Neural crest cell (in vitro differentiated cells): ENCODE measurements at regions not wholly inside any gene's neighbourhood (a gene's known extent, or its start where the extent isn't known, plus 50 kb on each side); places are given as distances from the start of the nearest gene placed in this dataset.

Source experiments
- DNase-seq: peaks from one replicate; pipeline ENCODE4 v3.0.0; 2021; ENCODE audit warnings: low read depth, mixed read lengths, low spot score
- H3K27ac Mint-ChIP-seq: one replicate; pipeline ENCODE4 v1.8.0; 2021; ENCODE audit warnings: mild to moderate bottlenecking, mixed read lengths; ENCODE audit not compliant: unreplicated experiment
- H3K27me3 Mint-ChIP-seq: 2 replicates; pipeline ENCODE4 v1.8.0; 2021; ENCODE audit warnings: low read depth, mild to moderate bottlenecking, mixed read lengths
- H3K36me3 Mint-ChIP-seq: 2 replicates; pipeline ENCODE4 v1.8.0; 2021; ENCODE audit warnings: low read depth, mild to moderate bottlenecking, mixed read lengths
- H3K4me1 Mint-ChIP-seq: 2 replicates; pipeline ENCODE4 v1.8.0; 2021; ENCODE audit warnings: mixed read lengths
- H3K4me3 Mint-ChIP-seq: one replicate; pipeline ENCODE4 v1.8.0; 2021; ENCODE audit warnings: mild to moderate bottlenecking, mixed read lengths
- H3K9me3 Mint-ChIP-seq: 2 replicates; pipeline ENCODE4 v1.8.0; 2021; ENCODE audit warnings: mixed read lengths
- CTCF ChIP-seq: fragments of 200-600 bp; sonication (generic); conservative IDR thresholded peaks from 2 replicates; pipeline ENCODE4 v1.5.0; 2021; ENCODE audit warnings: antibody characterized with exemption, mild to moderate bottlenecking

GRCh38 chr5:159412284-159413046 lies 82.2 kb upstream of the IL12B start:
- Mint-ChIP-seq H3K9me3 (no peaks in the 10 kb centered on the region), H3K4me1 (no peaks in the 10 kb centered on the region), H3K4me3 (no peak overlapping the region), H3K27me3 (no peaks in the 10 kb centered on the region), H3K36me3 (no peaks in the 10 kb centered on the region), H3K27ac (no peak overlapping the region)
- no peak for TF ChIP-seq CTCF
- no peak for DNase-seq

DNA sequence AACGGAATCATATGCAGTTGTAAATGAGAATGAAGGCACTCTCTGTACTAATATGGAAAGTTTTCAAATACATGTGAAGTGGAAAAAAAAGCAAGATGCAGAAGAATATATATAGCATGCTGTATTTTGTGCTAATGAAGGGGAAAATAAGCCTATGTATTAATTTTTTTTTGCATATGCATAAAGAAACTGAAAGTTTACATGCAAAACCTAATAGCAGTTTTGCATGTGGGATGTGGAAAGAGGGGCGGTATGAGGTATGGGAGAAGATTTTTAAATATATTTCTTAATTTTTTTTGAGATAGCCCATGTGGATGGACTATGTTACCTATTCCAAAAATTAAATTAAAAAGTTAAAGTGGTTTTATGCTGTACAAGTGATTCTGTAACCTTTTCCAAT lies 83.7 kb upstream of the IL12B start:
- Mint-ChIP-seq H3K9me3 (no peaks in the 10 kb centered on the region), H3K27ac (no peak overlapping the region), H3K36me3 (no peaks in the 10 kb centered on the region), H3K4me3 (no peak overlapping the region), H3K27me3 (no peaks in the 10 kb centered on the region), H3K4me1 (no peaks in the 10 kb centered on the region)
- DNase-seq = no peak
- no peak for TF ChIP-seq CTCF

- Mint-ChIP-seq H3K4me3 (no peak overlapping the region), H3K36me3 (no peaks in the 10 kb centered on the region), H3K27ac (no peak overlapping the region), H3K9me3 (no peaks in the 10 kb centered on the region), H3K4me1 (no peaks in the 10 kb centered on the region), H3K27me3 (no peaks in the 10 kb centered on the region)
- DNase-seq = no peak
- TF ChIP-seq CTCF = no peak
These were observed 85.1 kb upstream of the IL12B start for GRCh38 chr5:159415301-159415937.

DNA sequence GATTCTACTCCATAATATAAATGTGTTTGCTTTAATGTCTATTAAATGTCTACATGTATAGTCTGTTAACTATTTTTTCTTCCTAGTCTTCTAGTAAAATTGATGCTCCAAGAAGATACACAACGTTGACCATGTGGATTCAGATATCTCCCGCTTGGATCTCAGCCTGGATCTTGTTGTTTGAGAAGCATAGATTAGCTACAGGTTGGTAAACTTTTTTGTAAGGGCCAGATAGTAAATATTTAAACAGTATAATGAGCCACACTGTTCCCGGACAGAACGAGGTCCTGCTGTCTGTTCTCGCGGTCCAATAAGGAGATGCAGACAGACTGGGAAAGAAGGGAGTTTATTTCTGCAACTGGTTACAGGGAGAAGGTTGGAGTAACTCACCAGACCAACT lies 86.2 kb upstream of the IL12B start:
- H3K27me3 Mint-ChIP-seq = no peaks in the 10 kb centered on the region

GRCh38 chr5:159417170-159417569 lies 86.9 kb upstream of the IL12B start:
- no peaks in the 10 kb centered on the region for H3K36me3 Mint-ChIP-seq
- no peaks in the 10 kb centered on the region for H3K9me3 Mint-ChIP-seq
- no peak overlapping the region for H3K27ac Mint-ChIP-seq
- H3K27me3 Mint-ChIP-seq = no peaks in the 10 kb centered on the region
- no peak overlapping the region for H3K4me3 Mint-ChIP-seq
- no peak for DNase-seq
- H3K4me1 Mint-ChIP-seq = no peaks in the 10 kb centered on the region
- TF ChIP-seq CTCF = no peak

More for the DNA sequence above, 86.2 kb upstream of the IL12B start:
- no peak for TF ChIP-seq CTCF
- DNase-seq = no peak
- Mint-ChIP-seq H3K27ac (no peak overlapping the region), H3K36me3 (no peaks in the 10 kb centered on the region), H3K4me3 (no peak overlapping the region), H3K9me3 (no peaks in the 10 kb centered on the region), H3K4me1 (no peaks in the 10 kb centered on the region)
